Jurkat, Clone E6-1 (cell line): ENCODE measurements at regions not wholly inside any gene's neighbourhood (a gene's known extent, or its start where the extent isn't known, plus 50 kb on each side); places are given as distances from the start of the nearest gene placed in this dataset.

Source experiments
- DNase-seq: peaks from one replicate; pipeline ENCODE4 v3.0.0-alpha.2; 2011; ENCODE audit warnings: low read depth, low spot score
- H3K4me3 ChIP-seq: 2 replicates; pipeline ENCODE4 v1.5.1; 2011; ENCODE audit warnings: mild to moderate bottlenecking, low read length, control low read depth, moderate library complexity

DNA sequence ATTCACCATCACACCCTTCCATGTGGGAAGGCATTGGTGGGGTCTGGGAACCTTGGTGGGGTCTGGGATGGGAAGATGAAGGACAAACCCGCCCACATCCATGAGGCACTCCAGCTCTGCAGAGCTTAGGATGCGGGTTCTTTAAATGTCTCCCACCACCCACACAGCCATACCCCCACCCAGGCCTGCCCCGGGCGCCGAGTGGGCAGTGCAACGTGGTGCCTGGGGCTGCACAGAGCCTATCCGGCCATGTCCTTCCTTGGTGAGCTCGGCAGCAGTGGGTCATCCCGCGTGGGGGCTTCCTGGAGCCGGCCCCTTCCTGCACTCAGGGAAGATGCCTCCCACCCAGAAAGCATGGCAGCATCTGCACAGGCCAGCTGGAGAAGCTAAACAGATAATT is 163.5 kb upstream of the TCERG1L start:
- no peak for DNase-seq
- no peak overlapping the region for H3K4me3 ChIP-seq

DNA sequence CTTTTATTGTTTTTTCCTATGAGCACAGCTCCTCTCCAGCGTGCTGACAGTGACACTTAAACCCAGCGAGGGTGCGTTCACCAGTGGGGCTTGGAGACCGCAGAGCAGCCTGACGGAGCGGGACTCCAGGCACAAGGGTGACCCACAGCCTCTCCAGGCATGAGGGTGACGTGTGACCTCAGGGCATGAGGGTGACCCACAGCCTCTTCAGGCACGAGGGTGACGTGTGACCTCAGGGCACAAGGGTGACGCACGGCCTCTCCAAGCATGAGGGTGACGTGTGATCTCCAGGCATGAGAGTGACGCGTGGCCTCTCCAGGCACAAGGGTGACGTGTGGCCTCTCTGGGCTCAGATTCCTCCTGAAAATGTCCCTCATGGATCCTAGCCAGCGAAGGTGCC is 164.3 kb upstream of the TCERG1L start:
- no peak for DNase-seq
- no peak overlapping the region for H3K4me3 ChIP-seq

DNA sequence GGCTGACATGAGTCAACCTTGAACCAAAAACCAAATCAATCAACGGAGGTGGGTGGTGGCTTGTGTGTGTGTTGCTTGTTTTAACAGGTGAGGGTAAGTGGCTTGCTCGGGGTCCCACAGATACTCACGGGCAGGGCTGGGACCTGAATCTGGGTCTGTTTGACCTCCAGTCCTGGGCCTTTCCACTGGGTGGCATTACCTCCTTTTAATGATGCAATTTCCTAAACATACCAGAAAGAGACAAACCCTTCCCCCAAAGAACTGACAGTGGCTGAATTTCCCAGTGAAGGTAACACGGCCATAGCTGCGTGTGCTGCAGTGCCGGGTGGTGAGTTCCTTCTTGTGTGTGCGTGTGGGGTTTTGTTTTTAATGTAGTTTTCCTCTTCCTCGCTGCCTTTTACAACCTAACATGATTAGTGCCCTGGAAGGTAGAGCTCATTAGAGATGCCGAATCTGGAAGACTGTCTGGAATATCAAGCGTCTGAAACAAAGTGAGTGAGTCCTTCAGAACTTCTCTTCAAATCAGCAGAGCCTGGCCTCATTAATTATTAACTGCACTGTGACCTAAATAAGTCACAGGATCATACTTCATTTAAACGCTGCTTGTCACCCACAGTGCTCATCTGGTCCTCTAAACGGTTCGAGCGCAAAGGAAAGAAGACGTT is 166.1 kb upstream of the TCERG1L start:
- no peak overlapping the region for H3K4me3 ChIP-seq
- no peak for DNase-seq

DNA sequence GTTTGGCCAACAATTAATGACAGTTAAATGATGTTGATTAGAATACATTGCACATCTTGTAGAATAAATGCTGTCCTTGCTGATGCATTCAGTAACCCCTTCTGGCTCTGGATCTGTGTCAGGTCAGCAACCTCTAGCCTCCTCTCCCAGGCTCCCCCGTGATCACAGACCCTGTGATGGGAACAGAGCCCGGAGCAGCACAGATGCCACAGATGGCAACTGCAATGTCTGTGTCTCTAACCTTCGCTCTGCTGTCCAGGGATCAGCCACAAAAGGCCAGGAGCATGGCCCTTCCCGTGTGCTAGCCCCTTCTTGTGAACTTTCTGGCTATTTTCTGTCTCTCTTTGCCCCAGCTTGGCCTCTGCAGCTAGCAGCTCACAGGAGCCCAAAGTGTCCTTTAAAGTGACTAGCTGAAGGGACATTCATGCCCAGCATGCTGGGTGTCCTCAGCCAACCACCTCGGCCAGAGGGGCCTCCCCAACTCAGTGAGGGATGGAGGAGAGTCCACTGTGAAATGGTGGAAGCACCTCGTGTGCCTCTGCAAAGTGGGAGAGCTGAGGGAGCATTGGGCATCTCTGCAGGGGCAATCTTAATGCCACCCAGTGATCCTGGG is 167.0 kb upstream of the TCERG1L start:
- H3K4me3 ChIP-seq = no peak overlapping the region
- no peak for DNase-seq

DNA sequence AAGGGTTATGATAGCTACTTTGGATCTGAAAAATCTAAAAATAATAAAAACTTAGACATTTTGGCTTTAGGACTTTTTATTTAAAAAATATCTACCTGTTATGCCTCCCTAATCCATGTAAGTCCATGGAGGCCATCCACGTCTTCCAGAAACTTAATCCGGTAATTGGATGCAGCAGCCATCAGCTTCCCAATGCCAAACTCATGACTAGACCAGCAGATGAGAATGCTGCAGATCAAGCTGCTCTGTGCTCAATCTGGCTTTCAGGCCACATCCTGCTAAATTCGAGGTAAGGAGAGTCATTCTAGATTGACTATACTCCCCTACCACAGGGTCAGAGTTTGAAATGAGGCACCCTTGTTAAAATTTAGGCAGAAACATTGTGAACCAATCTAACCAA is 168.5 kb upstream of the TCERG1L start:
- DNase-seq = no peak
- H3K4me3 ChIP-seq = no peak overlapping the region

DNA sequence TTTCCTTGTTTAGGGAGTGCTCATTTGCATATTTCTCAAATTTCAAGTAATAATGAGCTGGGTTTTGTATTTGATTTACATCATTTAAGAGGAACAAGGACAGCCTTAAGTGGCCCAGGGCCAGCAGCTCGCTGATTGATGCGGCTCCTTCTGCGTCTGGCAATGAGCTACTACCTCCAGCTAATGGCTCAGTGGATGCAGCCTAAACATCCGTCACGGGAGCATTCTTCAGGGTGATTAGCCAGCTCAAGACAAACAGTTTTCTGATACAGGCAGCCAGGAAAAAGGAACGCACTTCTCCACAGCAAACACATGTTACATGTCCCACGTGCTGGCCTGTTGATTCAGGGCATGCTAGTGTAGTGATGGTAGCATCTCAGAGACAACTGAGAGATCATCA is 169.3 kb upstream of the TCERG1L start:
- DNase-seq = no peak
- H3K4me3 ChIP-seq = no peak overlapping the region

DNA sequence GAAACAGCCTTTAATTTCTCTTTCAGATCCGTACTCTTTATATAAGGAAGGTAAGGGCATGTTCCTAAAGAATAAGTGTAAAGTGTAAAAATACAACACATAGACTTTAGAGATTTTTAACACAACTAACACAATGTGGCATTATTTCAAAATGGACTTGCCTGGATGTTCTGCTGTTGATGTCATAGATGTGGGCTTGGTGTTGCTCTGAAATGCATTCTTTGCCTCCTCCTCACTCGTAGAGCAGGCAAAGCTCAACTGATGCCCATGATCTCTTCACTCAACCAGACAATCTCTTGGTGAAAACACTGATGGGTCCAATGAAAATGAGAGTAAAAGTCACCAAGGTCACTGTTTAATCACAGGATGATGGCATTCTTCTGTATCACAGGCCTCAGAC is 174.2 kb upstream of the TCERG1L start:
- H3K4me3 ChIP-seq = no peak overlapping the region
- no peak for DNase-seq

DNA sequence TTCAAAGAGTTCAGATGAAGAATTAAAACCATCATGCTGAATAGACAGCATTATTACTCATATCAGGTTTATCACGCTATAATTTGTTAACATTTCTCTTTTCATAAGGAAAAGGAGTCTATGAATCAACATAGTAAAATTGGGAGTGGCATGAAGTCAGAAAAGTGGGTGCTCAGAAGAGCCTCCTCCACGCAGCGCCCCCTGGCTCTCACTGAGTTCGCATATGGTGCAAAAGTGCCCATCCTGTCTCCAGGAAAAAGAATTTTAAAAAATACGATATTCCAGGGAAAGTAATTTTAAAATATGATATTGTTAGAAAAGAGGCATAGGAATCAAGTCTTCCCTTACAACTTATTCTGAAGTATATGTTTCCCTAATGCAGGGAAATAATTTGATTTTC is 176.3 kb upstream of the TCERG1L start:
- no peak overlapping the region for H3K4me3 ChIP-seq
- no peak for DNase-seq

DNA sequence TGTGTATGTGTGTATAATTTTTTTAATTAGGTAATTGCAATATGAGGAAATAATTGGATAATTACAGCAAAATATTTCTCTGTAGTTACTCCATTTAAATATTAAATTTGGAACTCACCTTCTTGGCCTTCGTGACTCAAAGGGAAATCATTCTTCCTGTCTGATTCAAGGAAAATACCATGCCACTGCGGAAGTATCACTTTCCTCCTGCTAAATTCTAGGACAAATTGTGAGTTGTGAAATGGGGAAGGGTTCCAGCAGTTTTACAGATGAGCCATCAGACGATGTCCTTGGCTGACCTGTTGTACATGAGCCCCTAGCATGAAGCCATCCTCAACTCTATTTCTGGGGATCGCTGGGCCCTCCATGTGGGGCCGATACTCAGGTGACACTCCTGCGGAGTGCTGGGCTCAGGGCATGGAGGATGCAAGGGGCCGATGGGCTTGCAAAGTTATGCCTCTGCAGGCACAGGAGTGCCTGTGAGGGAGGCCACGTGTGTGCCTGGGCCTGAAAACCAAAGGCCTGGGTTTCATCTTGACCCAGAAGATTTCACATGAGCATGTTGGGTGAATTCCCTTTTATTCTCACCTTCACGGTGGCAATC is 179.6 kb upstream of the TCERG1L start:
- no peak overlapping the region for H3K4me3 ChIP-seq

DNA sequence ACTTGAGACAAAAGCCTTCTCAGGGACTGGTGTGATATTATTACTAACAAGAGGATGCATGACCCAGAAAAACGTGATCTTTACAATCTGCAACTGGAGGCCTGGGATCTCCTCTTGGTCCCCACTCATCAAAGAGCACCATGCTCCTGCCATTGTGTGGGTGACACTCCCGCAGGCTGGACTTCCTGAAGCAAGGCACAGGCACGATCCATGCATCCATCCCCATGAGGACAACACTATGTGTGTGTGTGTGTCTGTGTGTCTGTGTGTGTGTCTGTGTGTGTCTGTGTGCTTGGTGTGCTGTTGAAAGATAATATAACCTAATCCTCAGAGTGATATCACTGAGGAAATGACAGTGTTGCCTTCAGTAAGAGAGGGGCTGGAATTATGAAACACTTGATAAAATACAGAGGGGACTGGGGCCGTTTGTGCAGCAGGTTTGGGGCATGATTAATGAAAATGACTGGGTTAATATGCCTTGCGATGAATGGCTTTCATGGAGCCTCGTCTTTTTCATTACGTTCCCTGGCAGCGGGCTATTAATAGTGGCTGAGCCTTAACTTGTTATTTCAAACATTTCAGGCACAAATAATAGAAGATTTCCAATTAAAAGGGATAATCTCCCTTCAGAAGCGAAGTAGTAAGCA is 180.8 kb upstream of the TCERG1L start:
- no peak overlapping the region for H3K4me3 ChIP-seq
- no peak for DNase-seq

More for the DNA sequence above, 179.6 kb upstream of the TCERG1L start:
- no peak for DNase-seq

DNA sequence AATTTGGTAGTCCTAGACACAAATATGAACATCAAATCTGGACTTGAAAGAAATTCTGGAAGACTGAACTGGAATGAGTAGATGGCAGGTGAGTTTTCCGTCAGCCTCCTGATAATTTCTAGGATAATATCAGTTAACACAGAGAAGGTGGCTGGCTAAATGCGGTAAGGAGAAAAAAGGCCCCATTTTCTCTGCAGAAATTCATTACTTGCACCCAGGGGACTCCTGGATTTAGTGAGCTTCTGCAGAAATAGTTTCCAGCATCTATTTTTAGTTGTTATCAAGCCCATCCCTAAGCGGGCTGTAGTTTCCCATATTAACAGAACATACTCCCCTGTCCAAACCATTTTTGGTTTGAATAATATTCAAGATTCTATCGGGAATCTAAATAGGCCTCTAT is 181.9 kb upstream of the TCERG1L start:
- H3K4me3 ChIP-seq = no peak overlapping the region
- DNase-seq = no peak

DNA sequence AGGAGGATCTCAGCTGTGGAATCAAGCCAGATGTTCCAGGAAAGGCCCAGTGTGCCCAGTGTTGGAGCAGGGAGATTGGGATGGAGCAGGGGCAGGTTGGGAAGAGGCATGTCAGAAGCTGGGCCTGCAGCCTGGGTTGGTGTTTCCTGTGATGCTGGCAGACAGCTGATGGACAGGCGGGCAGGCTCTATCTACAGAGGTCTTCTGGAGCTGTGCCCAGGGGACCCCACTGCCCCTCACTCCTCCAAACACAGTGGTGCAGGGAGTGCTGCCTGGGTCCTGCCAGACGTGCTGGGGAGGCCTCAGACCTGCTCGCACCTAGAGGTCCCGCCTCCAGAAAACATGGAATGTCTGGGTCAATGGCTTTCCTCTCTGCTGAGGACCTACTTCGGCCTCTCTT is 182.9 kb upstream of the TCERG1L start:
- no peak overlapping the region for H3K4me3 ChIP-seq
- no peak for DNase-seq

DNA sequence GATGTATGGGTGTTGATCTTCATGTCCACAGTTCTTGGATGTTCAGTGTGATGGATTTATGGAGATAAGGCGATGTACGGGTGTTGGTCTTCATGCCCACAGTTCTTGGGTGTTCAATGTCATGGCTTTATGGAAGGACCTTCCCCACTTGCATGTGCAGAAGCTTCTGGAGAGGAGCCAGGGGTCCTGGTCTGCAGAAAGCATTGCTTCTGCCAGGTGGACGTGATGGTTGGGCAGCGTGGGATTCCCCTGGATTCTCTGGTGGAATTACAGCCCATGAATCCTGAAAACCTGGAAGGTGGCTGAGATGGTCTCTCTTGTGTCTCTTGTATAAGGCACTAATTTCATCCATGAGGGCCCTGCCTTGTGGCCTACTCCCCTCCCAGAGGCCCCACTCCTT is 183.7 kb upstream of the TCERG1L start:
- no peak for DNase-seq
- H3K4me3 ChIP-seq = no peak overlapping the region

DNA sequence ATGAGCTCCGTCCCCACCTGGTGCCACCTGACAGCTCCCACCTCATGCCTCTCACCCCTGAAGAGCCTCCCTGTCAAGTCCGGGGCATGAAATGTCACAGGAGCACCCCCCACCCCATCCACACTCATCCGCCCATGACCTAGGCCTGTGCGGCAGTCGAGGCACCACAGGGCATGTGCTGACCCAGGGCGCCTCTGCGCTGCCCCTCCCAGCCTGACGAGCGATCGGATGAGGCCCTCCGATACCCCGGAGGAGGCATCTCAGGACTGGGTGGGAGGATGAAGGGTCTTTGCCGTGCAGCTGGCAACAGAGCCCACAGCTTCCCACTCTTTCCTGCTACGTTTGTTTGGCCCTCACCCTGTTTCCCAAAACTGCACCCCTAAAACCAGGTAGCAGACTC is 184.4 kb upstream of the TCERG1L start:
- no peak overlapping the region for H3K4me3 ChIP-seq
- no peak for DNase-seq

DNA sequence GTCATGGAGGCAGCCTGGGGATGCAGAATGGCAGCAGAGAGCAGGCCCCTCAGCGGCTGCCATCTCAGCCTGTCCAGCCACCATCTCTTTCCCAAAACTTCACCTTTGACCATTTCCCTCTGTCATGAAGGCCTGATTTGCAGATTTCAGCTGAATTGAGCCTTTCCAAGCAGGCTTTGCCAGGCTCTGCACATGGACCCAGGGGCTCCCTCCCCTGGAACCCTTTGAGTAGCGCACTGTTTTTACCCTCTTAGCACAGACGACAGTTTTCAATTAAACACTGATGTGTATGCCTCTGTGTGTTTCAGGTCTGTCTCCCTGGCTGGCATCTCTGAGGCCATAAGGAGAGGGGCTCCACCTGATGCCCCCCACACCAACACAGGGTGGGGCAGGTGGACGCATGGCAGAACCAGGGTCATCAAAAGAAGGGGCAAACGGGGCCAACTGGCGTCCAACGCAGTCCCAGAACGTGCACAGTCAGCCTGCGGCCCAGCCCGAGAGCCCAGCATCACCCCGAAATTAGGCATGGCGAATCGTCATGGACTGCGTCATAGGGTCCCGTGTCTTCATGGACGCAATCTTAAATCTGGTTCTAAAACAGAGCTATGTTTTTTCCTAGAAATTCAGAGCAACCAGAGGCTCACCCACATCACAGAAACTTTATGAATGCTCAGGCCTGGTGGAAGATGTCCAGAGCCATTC is 185.0 kb upstream of the TCERG1L start:
- DNase-seq = no peak
- no peak overlapping the region for H3K4me3 ChIP-seq

DNA sequence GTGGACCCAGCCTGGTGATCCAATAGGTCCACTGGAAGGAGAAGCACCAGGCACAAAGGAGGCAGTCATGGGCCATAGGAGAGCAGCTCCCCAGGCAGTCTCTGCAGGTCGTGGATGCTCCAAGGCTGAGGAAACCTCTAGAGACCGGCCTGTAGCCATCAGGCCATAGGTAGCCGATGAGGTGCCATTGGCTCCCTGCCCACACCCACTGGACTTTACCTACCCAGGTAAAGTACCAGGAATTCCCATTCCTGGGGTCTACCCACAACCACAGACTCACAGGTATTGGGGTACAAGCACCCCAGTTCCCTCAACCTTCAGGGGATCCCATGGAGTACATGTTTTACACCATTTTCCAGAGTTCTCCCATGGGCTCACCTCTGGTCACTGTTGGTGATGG is 188.0 kb upstream of the TCERG1L start:
- no peak overlapping the region for H3K4me3 ChIP-seq
- DNase-seq = no peak

DNA sequence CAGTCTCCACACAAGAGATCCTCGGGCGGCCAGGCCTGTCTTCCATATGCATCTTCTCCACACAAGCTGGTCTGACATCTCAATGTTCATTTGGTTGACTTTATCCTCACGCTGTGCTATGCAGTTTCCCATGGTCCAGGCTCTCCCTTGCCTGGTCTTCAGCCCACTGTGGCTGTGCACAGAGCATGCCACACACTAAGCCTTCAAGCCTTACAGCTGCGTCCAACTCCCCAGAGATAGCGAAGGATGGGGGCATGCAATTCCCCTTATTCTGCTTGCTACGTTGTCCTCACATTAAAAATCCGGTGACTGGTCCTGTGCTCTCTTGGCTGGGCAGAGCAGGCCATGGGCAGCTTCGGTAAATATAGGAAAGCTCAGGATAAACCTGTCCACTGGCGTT is 188.7 kb upstream of the TCERG1L start:
- H3K4me3 ChIP-seq = no peak overlapping the region
- no peak for DNase-seq

DNA sequence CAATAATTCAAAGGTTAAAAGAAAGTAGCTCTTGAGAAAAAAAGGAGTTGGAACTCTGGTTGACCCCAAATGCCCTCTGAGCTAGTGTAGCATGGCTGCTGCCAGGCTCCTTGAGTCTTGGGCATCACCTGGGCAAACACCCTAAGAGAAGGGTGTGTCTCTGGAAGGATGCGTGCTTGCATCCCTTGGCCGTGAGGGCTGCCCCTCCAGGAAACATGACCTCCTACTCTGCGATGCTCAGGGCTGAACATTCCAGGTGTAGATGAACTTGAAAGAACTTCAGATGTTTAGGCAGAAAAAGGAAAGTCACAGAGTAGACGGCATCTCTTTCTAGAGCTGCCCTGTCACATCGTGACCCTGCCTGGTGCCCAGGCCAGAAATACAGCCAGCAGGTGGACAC is 189.4 kb upstream of the TCERG1L start:
- H3K4me3 ChIP-seq = no peak overlapping the region
- no peak for DNase-seq

DNA sequence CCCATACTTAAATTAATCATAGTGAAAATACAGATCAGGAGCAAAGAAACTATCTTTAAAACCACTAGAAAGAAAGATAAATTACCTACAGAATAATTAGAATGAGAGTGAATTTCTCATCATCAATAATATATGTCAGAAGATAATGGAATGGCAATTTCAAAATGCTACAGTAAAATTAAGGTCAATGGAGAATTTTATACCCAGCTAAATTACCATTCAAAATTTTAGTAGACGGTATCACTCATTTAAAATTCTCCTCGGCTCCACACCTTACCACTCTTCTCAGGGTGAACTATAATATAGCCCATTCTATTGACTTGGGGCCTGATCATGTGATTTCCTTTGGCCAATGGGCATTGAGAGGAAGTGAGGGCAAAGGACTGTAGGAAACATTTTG is 192.5 kb upstream of the TCERG1L start:
- no peak for DNase-seq
- no peak overlapping the region for H3K4me3 ChIP-seq

DNA sequence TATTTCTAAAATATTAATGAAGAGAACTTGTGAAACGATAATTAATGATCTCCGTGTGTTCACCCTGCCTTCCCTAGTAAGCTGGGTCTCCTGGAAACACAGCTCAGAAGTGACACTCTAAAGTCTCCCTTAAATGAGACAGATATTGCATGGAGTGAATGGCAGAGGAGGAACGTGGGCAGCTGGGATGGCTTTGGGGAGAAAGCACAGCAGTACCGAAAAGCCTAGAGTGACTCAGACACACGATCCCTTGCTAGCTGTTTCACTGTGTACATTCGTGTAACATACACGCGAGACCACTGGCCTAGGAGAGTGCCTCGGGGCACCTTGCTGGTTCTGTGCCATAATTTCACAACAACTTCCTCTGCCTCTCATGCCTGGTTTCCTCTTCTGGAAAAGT is 199.9 kb upstream of the TCERG1L start:
- H3K4me3 ChIP-seq = no peak overlapping the region

More for the DNA sequence above, 199.9 kb upstream of the TCERG1L start:
- no peak for DNase-seq
